ENCODE measurements at regions not wholly inside any gene's neighbourhood (a gene's known extent, or its start where the extent isn't known, plus 50 kb on each side); places are given as distances from the start of the nearest gene placed in this dataset.

GRCh38 chr2:153138651-153139375, 339.7 kb downstream of the RPRM start:
- no peaks in the 10 kb centered on the region for H3K9me3 ChIP-seq (replicated peaks)
- no peaks in the 10 kb centered on the region for H3K36me3 ChIP-seq
- H3K4me3 ChIP-seq = no peak overlapping the region
- no peaks in the 10 kb centered on the region for H3K4me1 ChIP-seq (replicated peaks)
- H3K27me3 ChIP-seq (replicated peaks) = no peaks in the 10 kb centered on the region
- H3K27ac ChIP-seq = no peak overlapping the region
- DNase-seq (ENCODE audit: low read depth in 1 of 2, low spot score in 2 of 2) = no peak

- H3K36me3 ChIP-seq = no peaks in the 10 kb centered on the region
- H3K27me3 ChIP-seq (replicated peaks) = no peaks in the 10 kb centered on the region
- no peak for DNase-seq (ENCODE audit: low read depth in 1 of 2, low spot score in 2 of 2)
- H3K4me3 ChIP-seq = no peak overlapping the region
- H3K9me3 ChIP-seq (replicated peaks) = no peaks in the 10 kb centered on the region
- H3K4me1 ChIP-seq (replicated peaks) = no peaks in the 10 kb centered on the region
- no peak overlapping the region for H3K27ac ChIP-seq
Measured at GRCh38 chr2:153136216-153136615, 342.3 kb downstream of the RPRM start.

GRCh38 chr2:153134725-153135124, 343.8 kb downstream of the RPRM start:
- H3K27me3 ChIP-seq (replicated peaks) = no peaks in the 10 kb centered on the region
- H3K4me1 ChIP-seq (replicated peaks) = no peaks in the 10 kb centered on the region
- H3K36me3 ChIP-seq = no peaks in the 10 kb centered on the region
- no peak overlapping the region for H3K27ac ChIP-seq
- DNase-seq (ENCODE audit: low read depth in 1 of 2, low spot score in 2 of 2) = no peak
- H3K4me3 ChIP-seq = no peak overlapping the region
- no peaks in the 10 kb centered on the region for H3K9me3 ChIP-seq (replicated peaks)

- H3K27ac ChIP-seq = no peak overlapping the region
- no peak overlapping the region for H3K4me3 ChIP-seq
- no peak for DNase-seq (ENCODE audit: low read depth in 1 of 2, low spot score in 2 of 2)
- H3K4me1 ChIP-seq (replicated peaks) = no peaks in the 10 kb centered on the region
- H3K9me3 ChIP-seq (replicated peaks) = no peaks in the 10 kb centered on the region
- H3K27me3 ChIP-seq (replicated peaks) = no peaks in the 10 kb centered on the region
- H3K36me3 ChIP-seq = no peaks in the 10 kb centered on the region
Measured at GRCh38 chr2:153133716-153134115, 344.8 kb downstream of the RPRM start.

- Histone ChIP-seq H3K36me3 (no peaks in the 10 kb centered on the region), H3K27me3 (replicated peaks) (no peaks in the 10 kb centered on the region), H3K27ac (no peak overlapping the region), H3K4me3 (no peak overlapping the region), H3K4me1 (replicated peaks) (no peaks in the 10 kb centered on the region), H3K9me3 (replicated peaks) (no peaks in the 10 kb centered on the region; the same call in 1 of the 2 replicates)
- no peak for DNase-seq (ENCODE audit: low read depth in 1 of 2, low spot score in 2 of 2)
Measured at GRCh38 chr2:153132418-153132817, 346.1 kb downstream of the RPRM start.

GRCh38 chr2:153115141-153115540, 363.4 kb downstream of the RPRM start:
- no peaks in the 10 kb centered on the region for H3K36me3 ChIP-seq
- no peak overlapping the region for H3K27ac ChIP-seq
- H3K9me3 ChIP-seq (replicated peaks) = no peaks in the 10 kb centered on the region
- no peak overlapping the region for H3K4me3 ChIP-seq
- DNase-seq (ENCODE audit: low read depth in 1 of 2, low spot score in 2 of 2) = no peak
- H3K27me3 ChIP-seq (replicated peaks) = no peaks in the 10 kb centered on the region
- no peaks in the 10 kb centered on the region for H3K4me1 ChIP-seq (replicated peaks)

- H3K36me3 ChIP-seq = no peaks in the 10 kb centered on the region
- no peak overlapping the region for H3K27ac ChIP-seq
- no peaks in the 10 kb centered on the region for H3K9me3 ChIP-seq (replicated peaks)
- no peak overlapping the region for H3K4me3 ChIP-seq
- no peaks in the 10 kb centered on the region for H3K4me1 ChIP-seq (replicated peaks)
- no peak for DNase-seq (ENCODE audit: low read depth in 1 of 2, low spot score in 2 of 2)
- no peaks in the 10 kb centered on the region for H3K27me3 ChIP-seq (replicated peaks)
Measured at GRCh38 chr2:153110486-153110885, 368.1 kb downstream of the RPRM start.

GRCh38 chr2:153109793-153110192, 368.8 kb downstream of the RPRM start:
- Histone ChIP-seq H3K36me3 (no peaks in the 10 kb centered on the region), H3K27me3 (replicated peaks) (no peaks in the 10 kb centered on the region), H3K4me1 (replicated peaks) (no peaks in the 10 kb centered on the region), H3K27ac (no peak overlapping the region), H3K4me3 (no peak overlapping the region), H3K9me3 (replicated peaks) (no peaks in the 10 kb centered on the region)
- no peak for DNase-seq (ENCODE audit: low read depth in 1 of 2, low spot score in 2 of 2)

- Histone ChIP-seq H3K27me3 (replicated peaks) (no peaks in the 10 kb centered on the region), H3K4me3 (peak overlapping the region; percentile 15; the same call in 1 of the 2 replicates), H3K27ac (no peak overlapping the region; the same call in 1 of the 2 replicates), H3K36me3 (no peaks in the 10 kb centered on the region), H3K9me3 (replicated peaks) (no peaks in the 10 kb centered on the region), H3K4me1 (replicated peaks) (no peaks in the 10 kb centered on the region)
- DNase-seq (ENCODE audit: low read depth in 1 of 2, low spot score in 2 of 2) = no peak
Measured at GRCh38 chr2:153106802-153107477, 371.6 kb downstream of the RPRM start.

- no peak for DNase-seq (ENCODE audit: low read depth in 1 of 2, low spot score in 2 of 2)
- Histone ChIP-seq H3K27ac (no peak overlapping the region), H3K27me3 (replicated peaks) (no peaks in the 10 kb centered on the region), H3K4me1 (replicated peaks) (no peaks in the 10 kb centered on the region), H3K36me3 (no peaks in the 10 kb centered on the region), H3K9me3 (replicated peaks) (no peaks in the 10 kb centered on the region), H3K4me3 (no peak overlapping the region)
Measured at GRCh38 chr2:153105829-153106578, 372.6 kb downstream of the RPRM start.

- Histone ChIP-seq H3K4me1 (replicated peaks) (no peaks in the 10 kb centered on the region), H3K27ac (no peak overlapping the region), H3K27me3 (replicated peaks) (no peaks in the 10 kb centered on the region), H3K9me3 (replicated peaks) (no peaks in the 10 kb centered on the region), H3K36me3 (no peaks in the 10 kb centered on the region), H3K4me3 (no peak overlapping the region)
- DNase-seq (ENCODE audit: low read depth in 1 of 2, low spot score in 2 of 2) = no peak
Measured at GRCh38 chr2:153101187-153101586, 377.4 kb downstream of the RPRM start.

GRCh38 chr2:153100151-153100550, 378.4 kb downstream of the RPRM start:
- Histone ChIP-seq H3K4me3 (no peak overlapping the region), H3K36me3 (no peaks in the 10 kb centered on the region), H3K9me3 (replicated peaks) (no peaks in the 10 kb centered on the region), H3K4me1 (replicated peaks) (no peaks in the 10 kb centered on the region), H3K27me3 (replicated peaks) (no peaks in the 10 kb centered on the region), H3K27ac (no peak overlapping the region)
- DNase-seq (ENCODE audit: low read depth in 1 of 2, low spot score in 2 of 2) = no peak

GRCh38 chr2:153098073-153098472, 379.7 kb downstream of the ARL6IP6 start:
- Histone ChIP-seq H3K9me3 (replicated peaks) (no peaks in the 10 kb centered on the region), H3K4me1 (replicated peaks) (no peaks in the 10 kb centered on the region), H3K27ac (no peak overlapping the region), H3K27me3 (replicated peaks) (no peaks in the 10 kb centered on the region), H3K36me3 (no peaks in the 10 kb centered on the region), H3K4me3 (no peak overlapping the region)
- no peak for DNase-seq (ENCODE audit: low read depth in 1 of 2, low spot score in 2 of 2)

GRCh38 chr2:153096272-153096671, 377.9 kb downstream of the ARL6IP6 start:
- no peaks in the 10 kb centered on the region for H3K36me3 ChIP-seq
- H3K27me3 ChIP-seq (replicated peaks) = no peaks in the 10 kb centered on the region
- no peaks in the 10 kb centered on the region for H3K9me3 ChIP-seq (replicated peaks)
- H3K4me3 ChIP-seq = no peak overlapping the region
- no peak overlapping the region for H3K27ac ChIP-seq
- DNase-seq (ENCODE audit: low read depth in 1 of 2, low spot score in 2 of 2) = no peak
- no peaks in the 10 kb centered on the region for H3K4me1 ChIP-seq (replicated peaks)
